OCI-LY1 (cell line): ENCODE measurements at regions not wholly inside any gene's neighbourhood (a gene's known extent, or its start where the extent isn't known, plus 50 kb on each side); places are given as distances from the start of the nearest gene placed in this dataset.

Experiments
- H2AFZ ChIP-seq: fragments of 200-600 bp; sonication (generic), shearing (Covaris generic); 2 replicates; pipeline ENCODE4 v1.6.0; 2014; ENCODE audit warnings: antibody characterized with exemption, mild to moderate bottlenecking, low read length
- H3F3A ChIP-seq: fragments of 200-600 bp; sonication (generic), shearing (Covaris generic); 2 replicates; pipeline ENCODE4 v1.6.0; 2014; ENCODE audit warnings: mild to moderate bottlenecking, antibody characterized with exemption, low read length, moderate library complexity; ENCODE audit not compliant: insufficient read depth
- H3K27ac ChIP-seq: fragments of 200-600 bp; sonication (generic); 2 replicates; pipeline ENCODE4 v1.5.1; 2014; ENCODE audit warnings: low read length, mixed run types, mild to moderate bottlenecking, low read depth; ENCODE audit not compliant: poor library complexity, severe bottlenecking
- H3K27me3 ChIP-seq: fragments of 200-600 bp; sonication (generic); 2 replicates; pipeline ENCODE4 v1.6.0; 2014; ENCODE audit warnings: antibody characterized with exemption, mild to moderate bottlenecking, low read length, moderate library complexity; ENCODE audit not compliant: insufficient read depth
- H3K36me3 ChIP-seq: fragments of 200-600 bp; sonication (generic); 2 replicates; pipeline ENCODE4 v1.6.1; 2014; ENCODE audit warnings: mild to moderate bottlenecking, antibody characterized with exemption, low read length, moderate library complexity, mixed read lengths; ENCODE audit not compliant: insufficient read depth
- H3K4me1 ChIP-seq: fragments of 200-600 bp; sonication (generic); 2 replicates; pipeline ENCODE4 v1.5.1; 2014; ENCODE audit warnings: mild to moderate bottlenecking, low read length, moderate library complexity; ENCODE audit not compliant: insufficient read depth, severe bottlenecking
- H3K4me2 ChIP-seq: fragments of 200-600 bp; sonication (generic), shearing (Covaris generic); 2 replicates; pipeline ENCODE4 v1.6.1; 2014; ENCODE audit warnings: low read length
- H3K4me3 ChIP-seq: fragments of 200-600 bp; sonication (generic); 2 replicates; pipeline ENCODE4 v1.5.1; 2014; ENCODE audit warnings: low read length, low read depth, mild to moderate bottlenecking, mixed read lengths; ENCODE audit not compliant: poor library complexity, severe bottlenecking
- H3K79me2 ChIP-seq: fragments of 200-600 bp; shearing (Covaris generic); 2 replicates; pipeline ENCODE4 v1.6.1; 2016; ENCODE audit warnings: mixed run types, low read length, mixed read lengths; ENCODE audit not compliant: insufficient read depth
- H3K9ac ChIP-seq: fragments of 200-600 bp; sonication (generic), shearing (Covaris generic); 2 replicates; pipeline ENCODE4 v1.6.1; 2014; ENCODE audit warnings: mild to moderate bottlenecking, low read length, mixed read lengths
- H3K9me2 ChIP-seq: fragments of 200-600 bp; sonication (generic), shearing (Covaris generic); 2 replicates; pipeline ENCODE4 v1.6.1; 2014; ENCODE audit warnings: low read depth, mild to moderate bottlenecking, low read length, mixed read lengths
- H3K9me3 ChIP-seq: fragments of 200-600 bp; shearing (Covaris generic); 2 replicates; pipeline ENCODE4 v1.6.1; 2014; ENCODE audit warnings: low read length, mixed read lengths
- H4K20me1 ChIP-seq: fragments of 200-600 bp; sonication (generic), shearing (Covaris generic); 2 replicates; pipeline ENCODE4 v1.6.0; 2016; ENCODE audit warnings: mild to moderate bottlenecking, low read length; ENCODE audit not compliant: insufficient read depth
- EZH2 ChIP-seq: fragments of 200-600 bp; sonication (generic), shearing (Covaris generic); IDR thresholded peaks from 2 replicates; pipeline ENCODE4 v1.8.0; 2017; ENCODE audit warnings: borderline replicate concordance, mixed run types, mild to moderate bottlenecking, antibody characterized with exemption, low read length, moderate library complexity, mixed read lengths
- TF ChIP-seq, protein P1 (sequence below): fragments of 200-600 bp; sonication (generic), shearing (Covaris generic); IDR thresholded peaks from 2 replicates; pipeline ENCODE4 v1.5.1; 2017; ENCODE audit warnings: mild to moderate bottlenecking, antibody characterized with exemption, low read length, moderate library complexity, mixed read lengths

DNA sequence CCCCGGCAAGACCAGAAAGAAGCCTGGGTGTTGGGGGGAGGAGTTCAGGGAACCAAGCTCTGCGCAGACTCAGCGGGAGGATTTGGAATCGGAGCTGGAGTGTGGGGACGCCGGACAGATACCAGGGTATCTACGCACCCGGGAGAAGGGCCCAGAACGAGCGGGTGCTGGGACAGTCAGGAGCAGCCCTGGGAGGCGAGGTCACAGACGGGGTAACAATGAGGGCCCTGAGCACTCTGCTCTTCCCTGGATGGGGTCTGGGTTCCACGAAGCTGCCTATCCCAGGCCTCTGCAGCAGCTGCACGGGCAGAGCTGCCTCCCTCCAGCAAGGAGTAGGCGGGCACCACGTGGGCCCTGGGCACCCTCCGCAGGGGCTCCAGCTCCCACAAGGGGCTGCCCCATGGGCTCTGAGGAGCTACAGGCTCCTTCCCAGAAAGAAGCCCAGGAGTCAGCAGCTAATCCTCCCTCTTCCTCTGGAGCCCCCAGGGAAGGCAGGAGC lies 197.2 kb downstream of the BRD1 start:
- Histone ChIP-seq H3K9ac (no peak overlapping the region), H3K27ac (no peak overlapping the region), H4K20me1 (no peaks in the 10 kb centered on the region), H3K4me3 (no peak overlapping the region), H2AFZ (no peak overlapping the region), H3K9me3 (no peaks in the 10 kb centered on the region), H3K27me3 (no peaks in the 10 kb centered on the region), H3F3A (no peaks in the 10 kb centered on the region), H3K4me2 (no peak overlapping the region), H3K4me1 (no peaks in the 10 kb centered on the region), H3K36me3 (no peaks in the 10 kb centered on the region), H3K9me2 (no peaks in the 10 kb centered on the region), H3K79me2 (no peaks in the 10 kb centered on the region)
- no peak for TF ChIP-seq EZH2
- TF ChIP-seq, protein P1, sequence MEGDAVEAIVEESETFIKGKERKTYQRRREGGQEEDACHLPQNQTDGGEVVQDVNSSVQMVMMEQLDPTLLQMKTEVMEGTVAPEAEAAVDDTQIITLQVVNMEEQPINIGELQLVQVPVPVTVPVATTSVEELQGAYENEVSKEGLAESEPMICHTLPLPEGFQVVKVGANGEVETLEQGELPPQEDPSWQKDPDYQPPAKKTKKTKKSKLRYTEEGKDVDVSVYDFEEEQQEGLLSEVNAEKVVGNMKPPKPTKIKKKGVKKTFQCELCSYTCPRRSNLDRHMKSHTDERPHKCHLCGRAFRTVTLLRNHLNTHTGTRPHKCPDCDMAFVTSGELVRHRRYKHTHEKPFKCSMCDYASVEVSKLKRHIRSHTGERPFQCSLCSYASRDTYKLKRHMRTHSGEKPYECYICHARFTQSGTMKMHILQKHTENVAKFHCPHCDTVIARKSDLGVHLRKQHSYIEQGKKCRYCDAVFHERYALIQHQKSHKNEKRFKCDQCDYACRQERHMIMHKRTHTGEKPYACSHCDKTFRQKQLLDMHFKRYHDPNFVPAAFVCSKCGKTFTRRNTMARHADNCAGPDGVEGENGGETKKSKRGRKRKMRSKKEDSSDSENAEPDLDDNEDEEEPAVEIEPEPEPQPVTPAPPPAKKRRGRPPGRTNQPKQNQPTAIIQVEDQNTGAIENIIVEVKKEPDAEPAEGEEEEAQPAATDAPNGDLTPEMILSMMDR: no peak

- Histone ChIP-seq H2AFZ (no peak overlapping the region), H3K4me3 (no peak overlapping the region), H3K4me2 (no peak overlapping the region), H3K36me3 (no peaks in the 10 kb centered on the region), H3K9ac (no peak overlapping the region), H3K4me1 (no peaks in the 10 kb centered on the region), H3K9me2 (no peaks in the 10 kb centered on the region), H4K20me1 (no peaks in the 10 kb centered on the region), H3K79me2 (no peaks in the 10 kb centered on the region), H3K9me3 (no peaks in the 10 kb centered on the region), H3K27ac (no peak overlapping the region), H3F3A (no peaks in the 10 kb centered on the region), H3K27me3 (no peaks in the 10 kb centered on the region)
- TF ChIP-seq, protein P1: no peak
- no peak for TF ChIP-seq EZH2
Measured at GRCh38 chr22:49629586-49630447, 197.9 kb downstream of the BRD1 start.

GRCh38 chr22:49629261-49629570 lies 198.5 kb downstream of the BRD1 start:
- no peaks in the 10 kb centered on the region for H3K79me2 ChIP-seq
- no peaks in the 10 kb centered on the region for H3K27me3 ChIP-seq
- no peak overlapping the region for H3K4me2 ChIP-seq
- H3K36me3 ChIP-seq: no peaks in the 10 kb centered on the region
- no peak overlapping the region for H3K9ac ChIP-seq
- H3F3A ChIP-seq: no peaks in the 10 kb centered on the region
- no peaks in the 10 kb centered on the region for H4K20me1 ChIP-seq
- H3K9me3 ChIP-seq: no peaks in the 10 kb centered on the region
- no peaks in the 10 kb centered on the region for H3K4me1 ChIP-seq
- no peak overlapping the region for H3K27ac ChIP-seq
- no peak overlapping the region for H3K4me3 ChIP-seq
- H2AFZ ChIP-seq: no peak overlapping the region
- no peaks in the 10 kb centered on the region for H3K9me2 ChIP-seq
- TF ChIP-seq, protein P1: no peak
- no peak for TF ChIP-seq EZH2
